Stimulated activated naive CD4-positive, alpha-beta T cell (primary cell): ENCODE measurements at regions not wholly inside any gene's neighbourhood (a gene's known extent, or its start where the extent isn't known, plus 50 kb on each side); places are given as distances from the start of the nearest gene placed in this dataset.
A peak's percentile ranks its signal among the peaks of the same experiment; 100 is the strongest.

Source experiments
- DNase-seq, 6 experiments: peaks; one replicate each; lab custom pipeline; 2025; lab: John Stamatoyannopoulos, UW

DNA sequence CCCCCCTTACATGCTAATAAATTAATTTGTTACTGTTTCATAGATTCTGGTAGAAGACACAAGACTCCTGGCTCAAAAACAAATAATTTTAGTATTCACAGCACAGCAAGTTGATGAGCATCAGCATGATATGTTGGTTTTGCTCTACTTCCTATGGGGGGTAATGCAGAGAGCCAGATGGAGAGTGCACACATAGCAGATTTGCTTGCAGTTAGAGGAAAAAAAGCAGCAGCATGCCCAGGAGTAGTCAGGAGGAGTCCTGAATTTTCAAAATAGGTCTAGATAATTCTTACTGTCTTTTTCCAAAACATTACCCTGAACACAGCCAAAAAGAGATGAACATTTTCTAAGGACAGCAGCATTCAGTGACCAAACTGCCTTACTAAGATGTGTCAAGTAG, 261.3 kb downstream of the COX7C start:
- DNase-seq: no peak

DNA sequence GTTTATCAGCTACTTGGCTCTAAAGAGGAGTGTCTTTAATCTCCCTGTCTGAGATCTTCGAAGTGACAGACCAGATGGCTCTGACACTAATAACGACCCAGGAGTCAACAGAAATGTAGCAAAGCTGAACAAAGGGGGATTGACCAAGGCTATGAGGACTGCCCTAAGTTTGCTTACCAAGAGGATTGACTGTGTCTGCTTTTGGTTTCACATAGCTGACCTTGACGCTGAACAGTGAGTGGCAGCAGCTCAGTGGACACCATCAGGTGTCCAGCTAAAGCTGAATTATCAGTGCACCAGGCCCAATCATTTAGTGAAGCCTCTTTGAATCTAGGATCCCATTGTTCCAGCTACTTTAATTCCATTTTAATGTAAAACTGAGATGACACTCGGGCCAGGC, 262.6 kb downstream of the COX7C start:
- no peak for DNase-seq

GRCh38 chr5:86880785-86881492, 263.2 kb downstream of the COX7C start:
- DNase-seq: peak in 4 of 6 experiments; percentile 6 to 40 (median 14)

- no peak for DNase-seq
Measured at GRCh38 chr5:86881493-86882090, 263.9 kb downstream of the COX7C start.

GRCh38 chr5:86884608-86885007, 266.9 kb downstream of the COX7C start:
- no peak for DNase-seq

DNA sequence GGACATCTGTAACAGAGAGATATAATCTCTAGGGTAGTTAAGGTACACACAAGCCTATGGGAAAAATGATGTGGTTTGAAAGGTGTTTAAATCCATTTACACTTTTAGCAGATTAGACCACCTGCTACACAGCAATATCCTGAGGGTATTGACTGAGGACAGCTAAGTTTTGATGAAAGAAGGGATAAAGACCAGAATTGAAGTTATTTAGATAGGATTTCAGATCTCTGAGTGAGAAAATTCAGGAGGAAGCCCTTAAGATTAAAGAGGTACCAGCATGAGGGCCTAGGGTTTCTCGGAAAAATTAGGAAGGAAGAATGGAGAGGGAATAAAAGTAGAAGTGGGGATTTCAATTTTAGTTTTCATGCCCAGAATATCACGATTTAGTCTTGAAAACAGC, 267.3 kb downstream of the COX7C start:
- DNase-seq: no peak

- DNase-seq: no peak
Measured at GRCh38 chr5:86885489-86886230, 267.9 kb downstream of the COX7C start.

DNA sequence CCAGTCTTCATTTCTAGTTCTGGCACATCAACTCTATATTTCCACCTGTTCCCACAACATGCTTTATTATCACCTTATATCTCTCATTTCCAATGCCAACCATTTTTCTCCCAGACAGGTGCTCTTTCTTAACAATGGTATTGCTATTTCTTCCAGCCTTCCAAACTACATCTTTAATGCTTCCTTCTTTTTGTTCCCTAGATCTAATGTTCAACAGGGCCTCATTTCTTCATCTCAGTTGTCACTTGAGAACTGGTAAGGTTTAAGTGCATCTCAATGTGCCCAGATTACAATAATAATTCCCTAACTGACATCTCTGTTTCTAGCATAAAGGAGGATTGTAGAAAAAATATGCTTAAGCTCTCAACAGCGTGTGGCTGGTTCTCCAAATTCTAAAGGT, 272.6 kb downstream of the COX7C start:
- DNase-seq: no peak

DNA sequence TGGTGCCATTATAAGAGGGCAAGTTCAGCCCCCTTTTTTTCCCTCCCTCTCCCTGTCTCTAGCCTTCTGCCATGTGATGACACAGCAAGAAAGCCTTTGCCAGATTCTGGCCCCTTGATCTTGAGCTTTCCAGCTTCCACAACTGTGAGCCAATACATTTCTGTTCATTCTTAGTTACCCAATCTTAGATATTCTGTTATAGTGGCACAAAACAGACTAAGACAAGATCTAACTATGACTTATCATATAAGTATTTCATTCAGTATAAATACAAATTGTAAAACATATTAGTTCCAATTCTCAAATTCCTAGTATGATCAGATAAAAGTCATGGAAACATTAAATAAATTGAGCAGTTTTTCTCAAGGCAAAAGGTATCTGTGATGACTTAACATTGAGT, 276.3 kb downstream of the COX7C start:
- no peak for DNase-seq

DNA sequence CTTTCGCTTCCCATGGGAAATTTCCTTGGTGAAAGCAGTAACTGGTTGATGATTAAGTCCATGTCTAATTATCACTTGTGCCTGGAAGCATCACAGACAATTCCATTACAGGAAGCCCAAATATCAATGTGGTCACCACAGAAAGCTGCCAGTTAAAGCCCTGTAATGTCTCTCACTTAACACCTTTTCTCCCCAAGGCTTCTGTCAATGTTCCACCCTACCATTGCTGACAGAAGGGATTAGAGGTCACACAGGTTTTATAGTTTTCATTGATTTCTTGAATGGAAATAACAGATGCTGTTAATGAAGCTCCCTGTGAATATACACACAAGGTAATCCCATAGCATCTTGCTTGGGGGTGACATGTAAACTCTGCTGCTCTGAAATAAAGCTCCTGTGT, 279.2 kb downstream of the COX7C start:
- no peak for DNase-seq

DNA sequence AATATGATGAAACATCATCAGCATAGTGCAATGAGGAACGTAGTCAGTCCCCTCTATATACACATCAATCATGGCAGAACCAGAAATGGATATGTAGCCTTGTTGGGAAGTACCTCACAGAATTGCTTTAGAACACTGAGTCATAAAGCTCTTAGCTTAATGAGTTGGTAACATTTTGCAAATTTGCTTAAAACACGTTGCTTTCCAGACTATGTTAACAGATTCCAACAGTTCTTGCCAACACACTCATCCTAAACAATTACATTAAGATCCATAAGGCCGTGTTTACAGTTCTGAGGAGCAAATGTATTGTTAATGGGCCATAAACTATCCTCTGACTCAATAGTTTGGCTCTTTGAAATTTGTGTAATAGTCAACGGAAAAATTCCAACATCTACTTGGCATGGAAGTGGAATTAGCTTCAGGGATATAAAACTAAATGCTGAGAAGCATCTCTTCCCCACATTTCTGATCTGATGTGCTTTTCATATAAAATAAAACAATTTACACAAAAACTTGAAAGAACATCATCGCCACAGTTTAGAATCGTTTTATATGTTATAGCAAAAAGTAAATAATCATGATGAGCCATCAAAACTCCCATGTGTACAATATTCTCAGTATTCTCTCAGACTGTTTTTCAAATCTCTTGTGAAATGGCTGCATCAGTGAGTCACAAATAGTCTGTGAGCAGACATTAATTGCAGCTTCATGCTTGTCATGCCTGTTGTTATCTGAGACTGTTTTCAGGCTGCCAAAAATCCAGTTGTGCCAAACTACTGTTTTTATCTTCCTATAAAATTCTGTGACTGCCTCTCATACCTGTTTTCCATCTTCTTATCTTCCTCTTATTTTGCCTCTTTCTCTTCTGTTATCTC, 291.9 kb downstream of the COX7C start:
- no peak for DNase-seq

GRCh38 chr5:86917117-86917579, 299.4 kb downstream of the COX7C start:
- no peak for DNase-seq

DNA sequence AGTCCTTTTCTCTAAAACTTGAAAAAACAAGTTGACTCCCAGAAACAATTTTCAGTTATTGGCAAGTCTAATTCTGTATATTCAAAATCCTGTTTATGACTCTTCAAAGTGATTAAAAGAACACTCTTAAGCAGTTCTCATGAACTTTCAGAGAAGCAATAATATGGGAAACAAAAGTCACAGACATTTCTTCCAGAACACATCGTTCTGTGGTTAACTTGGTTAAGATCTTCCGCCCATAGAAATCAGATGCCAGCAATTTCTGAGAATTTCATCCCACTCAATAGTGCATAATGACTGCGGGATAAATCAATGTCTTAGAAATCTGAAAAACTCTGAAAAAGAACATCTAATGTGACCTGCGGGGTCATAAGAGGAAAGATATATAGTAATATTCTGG, 300.5 kb downstream of the COX7C start:
- DNase-seq: no peak

GRCh38 chr5:86926033-86926432, 308.3 kb downstream of the COX7C start:
- DNase-seq: no peak

DNA sequence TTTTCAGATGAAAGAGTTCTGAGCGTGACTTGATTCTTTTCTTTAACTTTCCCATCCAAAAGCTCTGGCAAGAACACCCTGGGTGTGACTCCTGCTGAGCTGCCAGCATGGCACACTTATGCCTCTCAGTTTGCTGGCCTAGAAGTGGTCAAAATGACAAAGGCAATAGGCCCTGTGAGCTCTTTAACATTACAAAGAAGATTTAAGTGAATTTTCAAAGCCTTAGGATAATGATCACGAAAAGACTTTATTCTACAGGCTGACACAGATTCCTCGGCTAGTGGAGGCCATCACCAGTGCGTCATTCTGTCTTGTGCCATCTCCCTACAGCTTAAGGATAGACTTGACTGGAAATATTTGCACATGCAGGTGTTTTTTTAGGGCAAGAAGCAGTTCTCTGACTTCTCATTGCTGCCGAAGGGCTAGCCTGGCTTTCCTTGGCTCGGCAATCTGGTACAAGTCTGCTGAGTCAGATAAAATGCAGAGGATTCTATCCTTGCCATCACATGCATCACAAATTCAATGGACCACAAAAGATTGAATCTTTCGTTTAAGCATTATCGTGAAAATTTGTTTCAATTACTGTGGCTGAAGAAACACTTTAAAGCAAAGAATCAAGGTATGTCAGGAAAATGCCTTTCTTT, 311.5 kb downstream of the COX7C start:
- DNase-seq: no peak

GRCh38 chr5:86951761-86952160, 315.9 kb upstream of the RASA1 start:
- DNase-seq: no peak

DNA sequence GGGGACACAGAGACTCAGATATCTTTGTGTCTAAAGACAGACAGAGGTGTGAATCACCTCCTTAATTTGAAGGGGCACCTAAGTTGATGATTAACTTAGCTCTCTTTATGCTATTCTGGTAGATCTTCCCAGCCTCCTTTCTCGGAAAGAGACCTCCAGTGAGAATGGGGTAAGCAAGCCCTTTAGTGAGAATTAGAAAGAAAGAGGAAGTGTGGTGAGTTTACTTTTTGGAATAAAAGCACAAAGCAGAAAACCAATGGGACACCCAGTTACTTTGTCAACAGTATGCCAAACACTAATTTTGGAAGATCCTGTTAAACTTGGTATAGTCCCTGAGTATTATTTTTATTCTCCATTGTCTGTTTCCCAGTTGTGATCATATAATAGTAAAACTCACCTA, 302.8 kb upstream of the RASA1 start:
- no peak for DNase-seq

DNA sequence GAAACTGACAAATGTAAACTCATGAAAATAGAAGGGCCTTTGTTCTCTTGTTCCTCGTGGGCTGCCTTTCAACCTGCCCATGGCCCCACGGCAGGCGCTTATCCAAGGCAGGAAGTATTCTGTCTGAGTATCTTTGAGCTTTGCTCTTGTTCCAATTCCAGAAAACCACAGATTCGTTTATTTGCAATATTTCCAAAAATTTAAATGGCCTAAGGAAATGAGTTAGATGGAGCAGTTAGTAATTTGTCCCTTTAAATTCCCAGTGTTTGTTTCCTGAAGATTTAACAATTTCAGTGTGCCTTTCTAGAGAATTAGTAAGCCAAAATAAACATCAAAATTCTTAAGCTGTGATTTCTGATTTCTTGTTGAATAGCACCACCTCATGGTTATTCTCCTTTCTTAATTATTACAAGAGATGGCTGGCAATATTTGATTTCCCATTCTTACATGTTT, 299.4 kb upstream of the RASA1 start:
- DNase-seq: peak in 2 of 6 experiments; percentile 5 to 24

GRCh38 chr5:86970361-86970760, 297.3 kb upstream of the RASA1 start:
- no peak for DNase-seq

DNA sequence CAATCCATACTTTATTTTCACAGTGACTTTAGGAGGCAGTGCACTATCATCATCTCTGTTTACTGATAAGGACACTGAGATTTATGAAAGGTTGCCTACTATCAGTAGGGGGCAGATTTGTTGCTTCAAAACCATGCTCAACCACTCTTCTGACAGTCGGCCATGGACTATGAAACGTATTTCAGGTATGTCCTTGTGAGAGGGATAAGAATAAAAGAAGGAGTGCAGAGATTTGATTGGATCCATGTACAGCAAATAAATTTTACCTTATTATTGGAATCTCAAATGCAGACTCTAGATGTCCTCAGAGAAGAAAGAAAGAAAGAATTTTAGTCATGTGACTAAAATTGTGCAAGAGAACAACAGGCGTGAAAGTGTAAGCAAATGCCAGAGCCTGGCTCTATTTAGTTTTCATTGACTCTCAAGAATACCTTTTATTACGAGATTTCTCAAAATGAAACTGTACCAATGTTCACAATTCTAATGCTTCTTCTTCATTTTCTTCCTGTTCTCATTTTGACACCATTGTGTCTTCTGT, 296.6 kb upstream of the RASA1 start:
- no peak for DNase-seq

- DNase-seq: no peak
Measured at GRCh38 chr5:86974955-86975354, 292.7 kb upstream of the RASA1 start.
